ENCODE measurements at regions not wholly inside any gene's neighbourhood (a gene's known extent, or its start where the extent isn't known, plus 50 kb on each side); places are given as distances from the start of the nearest gene placed in this dataset.

DNA sequence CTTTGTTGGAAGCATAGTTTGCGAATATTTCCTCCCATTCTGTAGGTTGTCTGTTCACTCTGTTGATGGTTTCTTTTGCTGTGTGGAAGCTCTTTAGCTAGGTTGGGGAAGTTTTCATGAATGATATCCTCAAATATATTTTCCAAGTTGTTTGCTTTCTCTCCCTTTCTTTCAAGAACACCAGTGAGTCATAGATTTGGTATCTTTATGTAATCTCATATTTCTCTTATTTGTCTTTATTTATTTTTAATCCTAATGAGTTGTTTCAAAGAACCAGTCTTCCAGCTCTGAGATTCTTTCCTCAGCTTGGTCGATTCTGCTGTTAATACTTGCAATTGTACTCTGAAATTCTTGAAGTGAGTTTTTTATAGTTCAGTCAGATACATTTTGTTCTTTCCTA lies 628.0 kb upstream of the ID4 start:
- no peak overlapping the region for H2AFZ ChIP-seq (ENCODE audit: insufficient read depth, low read depth, low read length, poor library complexity, severe bottlenecking)
- H3K79me2 ChIP-seq (ENCODE audit: insufficient read depth, low read length) = no peaks in the 10 kb centered on the region
- H3K4me1 ChIP-seq (ENCODE audit: control insufficient read depth in 1 of 2, insufficient read depth in 2 of 2, low read length in 2 of 2) = no peaks in the 10 kb centered on the region
- intact Hi-C loops (cut with micrococcal nuclease) = no loop called here
- no peaks in the 10 kb centered on the region for H3K27me3 ChIP-seq (ENCODE audit: control insufficient read depth in 2 of 2, insufficient read depth in 2 of 2, low read length in 2 of 2)
- no peak overlapping the region for H3K27ac ChIP-seq (ENCODE audit: low read depth in 1 of 2, low read length in 2 of 2)
- H3K27me3 Mint-ChIP-seq (ENCODE audit: low read depth in 3 of 3) = peaks cover 0 to 1% (median 0%) of the 10 kb centered on the region in 3 donors
- TF ChIP-seq, protein P1, sequence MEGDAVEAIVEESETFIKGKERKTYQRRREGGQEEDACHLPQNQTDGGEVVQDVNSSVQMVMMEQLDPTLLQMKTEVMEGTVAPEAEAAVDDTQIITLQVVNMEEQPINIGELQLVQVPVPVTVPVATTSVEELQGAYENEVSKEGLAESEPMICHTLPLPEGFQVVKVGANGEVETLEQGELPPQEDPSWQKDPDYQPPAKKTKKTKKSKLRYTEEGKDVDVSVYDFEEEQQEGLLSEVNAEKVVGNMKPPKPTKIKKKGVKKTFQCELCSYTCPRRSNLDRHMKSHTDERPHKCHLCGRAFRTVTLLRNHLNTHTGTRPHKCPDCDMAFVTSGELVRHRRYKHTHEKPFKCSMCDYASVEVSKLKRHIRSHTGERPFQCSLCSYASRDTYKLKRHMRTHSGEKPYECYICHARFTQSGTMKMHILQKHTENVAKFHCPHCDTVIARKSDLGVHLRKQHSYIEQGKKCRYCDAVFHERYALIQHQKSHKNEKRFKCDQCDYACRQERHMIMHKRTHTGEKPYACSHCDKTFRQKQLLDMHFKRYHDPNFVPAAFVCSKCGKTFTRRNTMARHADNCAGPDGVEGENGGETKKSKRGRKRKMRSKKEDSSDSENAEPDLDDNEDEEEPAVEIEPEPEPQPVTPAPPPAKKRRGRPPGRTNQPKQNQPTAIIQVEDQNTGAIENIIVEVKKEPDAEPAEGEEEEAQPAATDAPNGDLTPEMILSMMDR (IDR thresholded peaks at IDR 0.05) = no peak
- no peak for DNase-seq
- H3K9me3 ChIP-seq (replicated peaks in 1 of 2; ENCODE audit: control insufficient read depth in 1 of 2, insufficient read depth in 1 of 2, low read length in 2 of 2) = peaks cover 0 to 11% of the 10 kb centered on the region in 2 donors
- H3K4me2 ChIP-seq (replicated peaks; ENCODE audit: extremely low read depth, low read length, poor library complexity, severe bottlenecking) = no peak overlapping the region
- peaks cover 0 to 14% (median 4%) of the 10 kb centered on the region in 7 donors for H3K9me3 Mint-ChIP-seq
- no peaks in the 10 kb centered on the region for H4K20me1 ChIP-seq (ENCODE audit: insufficient read depth, low read length)
- WGBS (ENCODE audit: insufficient coverage) = no CpG with 5 or more reads among the region's 2 CpGs
- H3K27ac Mint-ChIP-seq = no peak overlapping the region
- no peak overlapping the region for H3K4me3 Mint-ChIP-seq
- no peaks in the 10 kb centered on the region for H3K36me3 Mint-ChIP-seq
- no peaks in the 10 kb centered on the region for H3K4me1 Mint-ChIP-seq
- H3K4me3 ChIP-seq (replicated peaks in 1 of 3; ENCODE audit: low read depth in 2 of 3, low read length in 3 of 3) = no peak overlapping the region
- H3K9ac ChIP-seq (ENCODE audit: insufficient read depth, low read length, poor library complexity, severe bottlenecking) = no peak overlapping the region
- H3K36me3 ChIP-seq (replicated peaks in 1 of 2; ENCODE audit: control insufficient read depth in 1 of 2, insufficient read depth in 2 of 2, low read length in 2 of 2) = no peaks in the 10 kb centered on the region

DNA sequence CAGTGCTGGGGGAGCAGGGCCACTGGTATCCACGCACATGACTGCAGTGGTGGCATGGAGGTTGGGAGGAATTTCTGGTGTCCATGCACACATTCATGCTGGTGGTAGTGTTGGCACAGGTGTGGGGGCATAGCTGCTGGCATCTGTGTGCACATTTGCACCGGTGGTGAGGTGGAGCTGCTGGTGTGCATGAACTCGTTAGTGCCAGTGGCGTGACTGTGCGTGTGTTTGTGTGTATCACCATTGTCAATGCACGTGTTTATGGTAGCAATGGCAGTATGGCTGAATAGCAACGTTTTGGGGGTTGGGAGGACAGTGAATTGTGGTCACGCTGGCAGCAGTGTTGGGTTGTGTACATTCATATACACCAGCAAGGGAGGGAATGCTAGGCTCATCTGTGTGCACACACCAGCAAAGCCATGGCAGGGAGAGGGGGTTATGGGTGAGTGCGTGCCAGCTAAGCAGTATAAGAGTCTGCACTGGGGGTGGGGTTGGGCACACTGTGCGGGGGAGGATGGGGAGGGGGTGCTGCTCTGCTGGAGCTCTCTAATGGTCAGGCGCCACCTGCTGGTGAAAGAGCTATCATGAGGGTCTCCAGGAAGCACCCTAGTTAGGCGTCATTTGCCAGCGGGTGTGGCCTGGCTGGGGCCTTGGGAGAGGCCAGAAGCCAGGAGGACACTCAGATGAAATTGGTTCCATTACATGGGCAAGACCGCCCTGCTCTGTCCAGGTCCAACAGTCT lies 626.1 kb upstream of the ID4 start:
- Histone ChIP-seq H3K9ac (ENCODE audit: insufficient read depth, low read length, poor library complexity, severe bottlenecking) (no peak overlapping the region), H3K79me2 (ENCODE audit: insufficient read depth, low read length) (no peaks in the 10 kb centered on the region), H3K4me3 (replicated peaks in 1 of 3; ENCODE audit: low read depth in 2 of 3, low read length in 3 of 3) (no peak overlapping the region), H4K20me1 (ENCODE audit: insufficient read depth, low read length) (no peaks in the 10 kb centered on the region), H3K36me3 (replicated peaks in 1 of 2; ENCODE audit: control insufficient read depth in 1 of 2, insufficient read depth in 2 of 2, low read length in 2 of 2) (no peaks in the 10 kb centered on the region), H3K4me2 (replicated peaks; ENCODE audit: extremely low read depth, low read length, poor library complexity, severe bottlenecking) (no peak overlapping the region), H2AFZ (ENCODE audit: insufficient read depth, low read depth, low read length, poor library complexity, severe bottlenecking) (no peak overlapping the region), H3K4me1 (ENCODE audit: control insufficient read depth in 1 of 2, insufficient read depth in 2 of 2, low read length in 2 of 2) (no peaks in the 10 kb centered on the region), H3K27ac (ENCODE audit: low read depth in 1 of 2, low read length in 2 of 2) (no peak overlapping the region), H3K9me3 (replicated peaks in 1 of 2; ENCODE audit: control insufficient read depth in 1 of 2, insufficient read depth in 1 of 2, low read length in 2 of 2) (no peaks in the 10 kb centered on the region), H3K27me3 (ENCODE audit: control insufficient read depth in 2 of 2, insufficient read depth in 2 of 2, low read length in 2 of 2) (no peaks in the 10 kb centered on the region)
- H3K9me3 Mint-ChIP-seq = peaks cover 0 to 6% (median 3%) of the 10 kb centered on the region in 7 donors
- H3K4me1 Mint-ChIP-seq = no peaks in the 10 kb centered on the region
- no peaks in the 10 kb centered on the region for H3K27me3 Mint-ChIP-seq (ENCODE audit: low read depth in 3 of 3)
- H3K36me3 Mint-ChIP-seq = no peaks in the 10 kb centered on the region
- no peak for DNase-seq
- no peak overlapping the region for H3K27ac Mint-ChIP-seq
- intact Hi-C loops (cut with micrococcal nuclease) = no loop called here
- WGBS (ENCODE audit: insufficient coverage) = 87% methylated on average over 13 of the region's 14 CpGs
- no peak overlapping the region for H3K4me3 Mint-ChIP-seq
- TF ChIP-seq, protein P1 (IDR thresholded peaks at IDR 0.05) = peak; percentile 16

Data from CD14-positive monocyte (primary cell).